A549 (cell line): ENCODE measurements at regions not wholly inside any gene's neighbourhood (a gene's known extent, or its start where the extent isn't known, plus 50 kb on each side); places are given as distances from the start of the nearest gene placed in this dataset.

ENCODE experiments used
- CHD2 ChIP-seq: fragments of 150-350 bp; IDR thresholded peaks from 2 replicates; pipeline ENCODE4 v1.6.1; 2014; ENCODE audit warnings: low read length; ENCODE audit not compliant: partially characterized antibody
- POLR2A ChIP-seq: IDR thresholded peaks from 2 replicates; pipeline ENCODE4 v1.6.1; 2012; ENCODE audit warnings: mild to moderate bottlenecking, low read length
- RCOR1 ChIP-seq: fragments of 150-350 bp; IDR thresholded peaks from 2 replicates; pipeline ENCODE4 v1.6.1; 2014; ENCODE audit warnings: antibody characterized with exemption, low read length, low read depth
- TF ChIP-seq, protein P1 (sequence below): IDR thresholded peaks from 2 replicates; pipeline ENCODE4 v1.6.1; 2012
- TF ChIP-seq, protein P2 (sequence below): fragments of >200 bp; sonication (Bioruptor Twin); formaldehyde crosslinking; IDR thresholded peaks from 3 replicates; pipeline ENCODE4 v1.5.1; 2016
- TF ChIP-seq, protein P3 (sequence below): fragments of 150-350 bp; IDR thresholded peaks from 2 replicates; pipeline ENCODE4 v1.6.1; 2014; ENCODE audit warnings: low read depth, mild to moderate bottlenecking, low read length
- TF ChIP-seq, protein P4 (sequence below): fragments of 450-650 bp; IDR thresholded peaks from 2 replicates; pipeline ENCODE4 v1.6.1; 2014; ENCODE audit warnings: antibody characterized with exemption
- TF ChIP-seq, protein P5 (sequence below): fragments of 200-600 bp; sonication (generic); IDR thresholded peaks from 2 replicates; pipeline ENCODE4 v1.6.1; 2016; ENCODE audit warnings: antibody characterized with exemption, mild to moderate bottlenecking, moderate library complexity

DNA sequence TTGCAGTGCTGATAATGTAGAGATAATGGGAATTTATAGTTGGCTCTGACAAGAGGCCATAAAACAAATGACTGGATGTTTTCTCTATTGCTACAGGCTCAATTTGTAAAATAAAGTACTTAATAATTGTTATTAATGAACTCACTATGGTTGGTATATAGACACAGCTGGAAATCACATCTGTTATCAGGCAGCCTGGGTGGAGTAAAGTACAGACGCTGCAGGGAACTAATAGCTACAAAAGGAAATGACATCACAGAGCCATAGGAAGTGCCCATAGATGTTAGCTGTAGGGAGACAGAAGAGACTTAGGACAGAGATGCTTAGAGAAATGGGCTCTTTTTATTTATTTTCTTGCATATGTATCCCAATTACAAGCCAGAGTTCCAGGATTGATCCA, 81.0 kb upstream of the SNX19 start:
- TF ChIP-seq, protein P1, sequence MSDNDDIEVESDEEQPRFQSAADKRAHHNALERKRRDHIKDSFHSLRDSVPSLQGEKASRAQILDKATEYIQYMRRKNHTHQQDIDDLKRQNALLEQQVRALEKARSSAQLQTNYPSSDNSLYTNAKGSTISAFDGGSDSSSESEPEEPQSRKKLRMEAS, result no peak
- TF ChIP-seq CHD2 (no peak), POLR2A (no peak), RCOR1 (no peak)
- TF ChIP-seq, protein P2, sequence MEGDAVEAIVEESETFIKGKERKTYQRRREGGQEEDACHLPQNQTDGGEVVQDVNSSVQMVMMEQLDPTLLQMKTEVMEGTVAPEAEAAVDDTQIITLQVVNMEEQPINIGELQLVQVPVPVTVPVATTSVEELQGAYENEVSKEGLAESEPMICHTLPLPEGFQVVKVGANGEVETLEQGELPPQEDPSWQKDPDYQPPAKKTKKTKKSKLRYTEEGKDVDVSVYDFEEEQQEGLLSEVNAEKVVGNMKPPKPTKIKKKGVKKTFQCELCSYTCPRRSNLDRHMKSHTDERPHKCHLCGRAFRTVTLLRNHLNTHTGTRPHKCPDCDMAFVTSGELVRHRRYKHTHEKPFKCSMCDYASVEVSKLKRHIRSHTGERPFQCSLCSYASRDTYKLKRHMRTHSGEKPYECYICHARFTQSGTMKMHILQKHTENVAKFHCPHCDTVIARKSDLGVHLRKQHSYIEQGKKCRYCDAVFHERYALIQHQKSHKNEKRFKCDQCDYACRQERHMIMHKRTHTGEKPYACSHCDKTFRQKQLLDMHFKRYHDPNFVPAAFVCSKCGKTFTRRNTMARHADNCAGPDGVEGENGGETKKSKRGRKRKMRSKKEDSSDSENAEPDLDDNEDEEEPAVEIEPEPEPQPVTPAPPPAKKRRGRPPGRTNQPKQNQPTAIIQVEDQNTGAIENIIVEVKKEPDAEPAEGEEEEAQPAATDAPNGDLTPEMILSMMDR, result no peak
- TF ChIP-seq, protein P3, sequence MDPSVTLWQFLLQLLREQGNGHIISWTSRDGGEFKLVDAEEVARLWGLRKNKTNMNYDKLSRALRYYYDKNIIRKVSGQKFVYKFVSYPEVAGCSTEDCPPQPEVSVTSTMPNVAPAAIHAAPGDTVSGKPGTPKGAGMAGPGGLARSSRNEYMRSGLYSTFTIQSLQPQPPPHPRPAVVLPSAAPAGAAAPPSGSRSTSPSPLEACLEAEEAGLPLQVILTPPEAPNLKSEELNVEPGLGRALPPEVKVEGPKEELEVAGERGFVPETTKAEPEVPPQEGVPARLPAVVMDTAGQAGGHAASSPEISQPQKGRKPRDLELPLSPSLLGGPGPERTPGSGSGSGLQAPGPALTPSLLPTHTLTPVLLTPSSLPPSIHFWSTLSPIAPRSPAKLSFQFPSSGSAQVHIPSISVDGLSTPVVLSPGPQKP, result no peak
- TF ChIP-seq, protein P4, sequence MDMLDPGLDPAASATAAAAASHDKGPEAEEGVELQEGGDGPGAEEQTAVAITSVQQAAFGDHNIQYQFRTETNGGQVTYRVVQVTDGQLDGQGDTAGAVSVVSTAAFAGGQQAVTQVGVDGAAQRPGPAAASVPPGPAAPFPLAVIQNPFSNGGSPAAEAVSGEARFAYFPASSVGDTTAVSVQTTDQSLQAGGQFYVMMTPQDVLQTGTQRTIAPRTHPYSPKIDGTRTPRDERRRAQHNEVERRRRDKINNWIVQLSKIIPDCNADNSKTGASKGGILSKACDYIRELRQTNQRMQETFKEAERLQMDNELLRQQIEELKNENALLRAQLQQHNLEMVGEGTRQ, result no peak
- TF ChIP-seq, protein P5, sequence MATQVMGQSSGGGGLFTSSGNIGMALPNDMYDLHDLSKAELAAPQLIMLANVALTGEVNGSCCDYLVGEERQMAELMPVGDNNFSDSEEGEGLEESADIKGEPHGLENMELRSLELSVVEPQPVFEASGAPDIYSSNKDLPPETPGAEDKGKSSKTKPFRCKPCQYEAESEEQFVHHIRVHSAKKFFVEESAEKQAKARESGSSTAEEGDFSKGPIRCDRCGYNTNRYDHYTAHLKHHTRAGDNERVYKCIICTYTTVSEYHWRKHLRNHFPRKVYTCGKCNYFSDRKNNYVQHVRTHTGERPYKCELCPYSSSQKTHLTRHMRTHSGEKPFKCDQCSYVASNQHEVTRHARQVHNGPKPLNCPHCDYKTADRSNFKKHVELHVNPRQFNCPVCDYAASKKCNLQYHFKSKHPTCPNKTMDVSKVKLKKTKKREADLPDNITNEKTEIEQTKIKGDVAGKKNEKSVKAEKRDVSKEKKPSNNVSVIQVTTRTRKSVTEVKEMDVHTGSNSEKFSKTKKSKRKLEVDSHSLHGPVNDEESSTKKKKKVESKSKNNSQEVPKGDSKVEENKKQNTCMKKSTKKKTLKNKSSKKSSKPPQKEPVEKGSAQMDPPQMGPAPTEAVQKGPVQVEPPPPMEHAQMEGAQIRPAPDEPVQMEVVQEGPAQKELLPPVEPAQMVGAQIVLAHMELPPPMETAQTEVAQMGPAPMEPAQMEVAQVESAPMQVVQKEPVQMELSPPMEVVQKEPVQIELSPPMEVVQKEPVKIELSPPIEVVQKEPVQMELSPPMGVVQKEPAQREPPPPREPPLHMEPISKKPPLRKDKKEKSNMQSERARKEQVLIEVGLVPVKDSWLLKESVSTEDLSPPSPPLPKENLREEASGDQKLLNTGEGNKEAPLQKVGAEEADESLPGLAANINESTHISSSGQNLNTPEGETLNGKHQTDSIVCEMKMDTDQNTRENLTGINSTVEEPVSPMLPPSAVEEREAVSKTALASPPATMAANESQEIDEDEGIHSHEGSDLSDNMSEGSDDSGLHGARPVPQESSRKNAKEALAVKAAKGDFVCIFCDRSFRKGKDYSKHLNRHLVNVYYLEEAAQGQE, result no peak
